Hepatic stellate cell (primary cell): ENCODE measurements at regions not wholly inside any gene's neighbourhood (a gene's known extent, or its start where the extent isn't known, plus 50 kb on each side); places are given as distances from the start of the nearest gene placed in this dataset.

Experiments
- DNase-seq: peaks from one replicate; pipeline ENCODE4 v3.0.0; 2011; ENCODE audit warnings: low spot score

- DNase-seq: no peak
Observed at GRCh38 chr1:216855810-216856209, 132.6 kb upstream of the ESRRG start.

GRCh38 chr1:216854836-216855484, 131.7 kb upstream of the ESRRG start:
- DNase-seq: no peak

GRCh38 chr1:216851073-216851472, 127.8 kb upstream of the ESRRG start:
- DNase-seq: no peak

GRCh38 chr1:216849146-216849545, 125.9 kb upstream of the ESRRG start:
- no peak for DNase-seq

GRCh38 chr1:216847397-216848036, 124.3 kb upstream of the ESRRG start:
- DNase-seq: no peak

- DNase-seq: no peak
Observed at GRCh38 chr1:216846339-216846738, 123.1 kb upstream of the ESRRG start.

- DNase-seq: no peak
Observed at GRCh38 chr1:216843409-216843808, 120.2 kb upstream of the ESRRG start.

GRCh38 chr1:216841165-216841564, 117.9 kb upstream of the ESRRG start:
- DNase-seq: no peak

GRCh38 chr1:216836316-216836715, 113.1 kb upstream of the ESRRG start:
- DNase-seq: no peak

- DNase-seq: no peak
Observed at GRCh38 chr1:216833509-216833908, 110.3 kb upstream of the ESRRG start.

- DNase-seq: no peak
Observed at GRCh38 chr1:216832192-216832591, 109.0 kb upstream of the ESRRG start.

- DNase-seq: no peak
Observed at GRCh38 chr1:216830424-216831210, 107.4 kb upstream of the ESRRG start.

GRCh38 chr1:216827251-216827650, 104.0 kb upstream of the ESRRG start:
- no peak for DNase-seq

GRCh38 chr1:216826646-216827045, 103.4 kb upstream of the ESRRG start:
- DNase-seq: no peak

- no peak for DNase-seq
Observed at GRCh38 chr1:216826214-216826613, 103.0 kb upstream of the ESRRG start.

GRCh38 chr1:216825557-216825956, 102.3 kb upstream of the ESRRG start:
- no peak for DNase-seq

- no peak for DNase-seq
Observed at GRCh38 chr1:216824511-216824910, 101.3 kb upstream of the ESRRG start.

- no peak for DNase-seq
Observed at GRCh38 chr1:216823731-216824130, 100.5 kb upstream of the ESRRG start.

- no peak for DNase-seq
Observed at GRCh38 chr1:216822480-216822879, 99.3 kb upstream of the ESRRG start.

- DNase-seq: no peak
Observed at GRCh38 chr1:216820345-216820744, 97.1 kb upstream of the ESRRG start.

- no peak for DNase-seq
Observed at GRCh38 chr1:216818284-216818683, 95.1 kb upstream of the ESRRG start.

GRCh38 chr1:216815260-216816131, 92.3 kb upstream of the ESRRG start:
- DNase-seq: no peak
